ENCODE measurements at regions not wholly inside any gene's neighbourhood (a gene's known extent, or its start where the extent isn't known, plus 50 kb on each side); places are given as distances from the start of the nearest gene placed in this dataset.

GRCh38 chr4:152156442-152156841 is 379.4 kb downstream of the FBXW7 start:
- DNase-seq, result no peak

- DNase-seq, result no peak
These were observed 380.8 kb downstream of the FBXW7 start for GRCh38 chr4:152155070-152155469.

GRCh38 chr4:152154433-152154832 is 381.5 kb downstream of the FBXW7 start:
- DNase-seq, result no peak

GRCh38 chr4:152153476-152154270 is 382.2 kb downstream of the FBXW7 start:
- no peak for DNase-seq

DNA sequence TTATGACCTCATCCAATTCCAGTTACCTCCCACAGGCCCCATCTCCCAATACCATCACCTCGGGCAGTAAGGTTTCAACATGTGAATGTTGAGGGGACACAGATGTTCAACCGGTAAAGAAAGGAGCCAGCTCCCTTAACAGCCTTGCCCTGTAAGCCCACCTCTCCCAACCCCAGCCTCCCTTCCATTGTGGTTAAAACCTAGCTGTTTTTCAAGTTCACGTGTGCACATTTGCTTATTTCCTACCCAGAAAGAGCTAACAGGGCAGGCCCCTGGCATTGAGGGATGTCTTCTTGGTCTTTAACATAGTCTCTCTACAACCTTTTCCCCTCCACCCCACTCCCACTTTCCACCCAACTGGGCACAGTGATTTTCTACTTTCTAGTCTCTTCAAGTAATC is 385.7 kb downstream of the FBXW7 start:
- DNase-seq, result no peak

DNA sequence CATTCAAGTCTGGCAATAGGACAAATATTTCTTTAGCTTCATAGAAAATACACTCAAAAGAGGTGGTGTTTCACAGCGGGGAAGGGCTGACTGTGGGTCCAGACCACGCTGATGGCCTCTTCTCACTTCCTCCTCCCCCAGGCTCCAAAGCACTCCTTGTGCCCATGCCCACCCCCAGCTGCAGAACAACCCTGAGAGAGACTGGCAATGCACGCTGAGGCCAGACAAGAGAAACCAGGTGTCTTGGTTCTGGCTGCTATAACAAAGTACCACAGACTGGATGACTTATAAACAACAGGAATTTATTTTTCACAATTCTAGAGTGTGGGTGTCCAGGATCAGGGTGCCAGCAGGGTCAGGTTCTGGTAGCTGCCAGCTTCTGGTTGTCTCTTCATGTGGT is 386.1 kb downstream of the FBXW7 start:
- no peak for DNase-seq

GRCh38 chr4:152148057-152148456 is 387.2 kb upstream of the GATB start:
- DNase-seq, result no peak

DNA sequence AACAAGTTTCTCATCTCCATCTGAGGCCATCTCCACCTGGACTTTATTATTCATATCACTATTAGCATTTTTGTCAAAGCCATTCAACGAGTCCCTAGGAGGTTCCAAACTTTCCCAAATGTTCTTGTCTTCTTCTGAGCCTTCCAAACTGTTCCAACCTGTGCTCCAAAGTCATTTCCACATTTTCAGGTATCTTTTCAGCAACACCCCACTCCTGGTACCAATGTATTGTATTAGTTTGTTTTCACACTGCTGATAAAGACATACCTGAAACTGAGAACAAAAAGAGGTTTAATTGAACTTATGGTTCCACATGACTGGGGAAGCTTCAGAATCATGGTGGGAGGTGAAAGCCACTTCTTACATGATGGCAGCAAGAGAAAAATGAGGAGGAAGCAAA is 385.4 kb upstream of the GATB start:
- DNase-seq, result no peak

DNA sequence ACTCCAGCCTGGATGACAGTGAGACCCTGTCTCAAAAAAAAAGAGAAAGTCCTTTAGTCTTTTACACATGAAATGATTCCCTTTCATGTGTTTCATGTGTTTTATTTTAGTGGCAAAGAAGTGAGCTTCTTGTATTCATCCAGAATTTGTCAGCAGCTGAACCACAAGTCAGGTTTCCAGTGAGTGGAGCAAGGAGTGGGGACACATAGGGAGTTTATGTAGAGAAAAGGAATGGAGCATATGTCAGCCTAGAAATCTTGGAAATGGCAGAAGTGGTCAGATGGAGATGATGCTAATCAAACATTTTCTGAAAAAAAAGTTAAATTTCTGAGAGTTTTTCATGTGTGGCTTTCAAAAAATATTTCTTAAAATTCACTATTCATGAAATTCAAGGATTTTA is 383.0 kb upstream of the GATB start:
- no peak for DNase-seq

- DNase-seq, result no peak
These were observed 377.6 kb upstream of the GATB start for GRCh38 chr4:152138451-152138850.

DNA sequence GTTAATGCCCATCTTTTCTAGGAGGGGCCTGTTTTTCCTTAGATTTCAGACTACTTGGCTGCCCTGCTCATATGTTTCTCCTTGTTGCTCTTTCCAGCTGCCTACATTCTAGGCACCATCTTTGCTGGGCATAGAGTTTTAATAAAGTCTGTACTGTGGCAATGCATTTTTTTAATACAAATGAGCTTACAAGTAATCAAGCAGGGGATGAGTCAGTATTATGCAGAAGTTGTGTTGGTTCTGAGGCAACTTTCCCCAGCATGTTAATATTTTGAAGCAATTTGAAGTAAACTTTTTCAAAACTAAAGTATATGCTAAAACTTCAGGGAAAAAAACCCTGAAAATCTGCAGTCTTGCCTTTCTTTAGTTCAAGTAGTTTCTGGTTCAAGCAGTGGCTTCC is 372.0 kb upstream of the GATB start:
- no peak for DNase-seq

- no peak for DNase-seq
These were observed 367.5 kb upstream of the GATB start for GRCh38 chr4:152128356-152128755.

DNA sequence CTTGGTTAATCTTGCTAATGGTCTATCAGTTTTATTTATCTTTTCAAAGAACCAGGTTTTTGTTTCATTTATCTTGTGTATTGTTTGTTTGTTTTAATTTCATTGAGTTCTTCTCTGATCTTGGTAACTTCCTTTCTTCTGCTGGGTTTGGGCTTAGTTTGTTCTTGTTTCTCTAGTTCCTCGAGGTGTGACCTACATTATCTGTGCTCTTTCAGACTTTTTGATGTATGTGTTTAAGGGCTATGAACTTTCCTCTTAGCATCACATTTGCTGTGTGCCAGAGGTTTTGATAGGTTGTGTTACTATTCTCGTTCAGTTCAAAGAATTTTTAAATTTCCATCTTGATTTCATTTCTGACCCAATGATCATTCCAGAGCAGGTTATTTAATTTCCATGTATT is 365.4 kb upstream of the GATB start:
- peak in 1 of 2 experiments; percentile 7 for DNase-seq

- DNase-seq, result no peak
These were observed 358.2 kb upstream of the GATB start for GRCh38 chr4:152118819-152119553.

DNA sequence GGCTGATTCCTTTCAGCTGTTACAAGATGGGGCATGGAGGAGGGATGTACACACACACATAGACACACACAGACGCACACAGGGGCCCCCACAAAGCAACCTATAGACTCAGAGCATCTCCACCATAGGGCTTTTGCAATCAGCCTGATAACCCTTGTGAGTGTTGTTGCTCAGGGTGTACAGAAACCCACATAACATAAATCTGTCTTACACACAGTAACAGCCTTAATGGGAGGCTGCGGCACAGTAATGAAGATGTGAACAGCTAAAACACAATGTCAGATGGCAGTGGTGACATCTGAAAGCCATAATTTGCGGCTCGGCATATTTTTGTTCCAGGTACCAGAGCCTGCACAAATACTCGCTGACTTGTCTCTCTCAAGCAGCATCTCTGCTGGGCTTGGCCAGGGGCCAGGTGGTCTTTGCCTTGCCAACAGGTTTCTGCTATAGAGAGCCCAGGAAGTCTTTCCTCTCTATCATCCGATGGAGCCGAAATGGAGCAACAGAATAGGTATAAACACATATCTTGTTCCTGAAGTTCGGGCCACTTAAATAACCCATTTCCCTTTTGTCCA is 357.2 kb upstream of the GATB start:
- no peak for DNase-seq

DNA sequence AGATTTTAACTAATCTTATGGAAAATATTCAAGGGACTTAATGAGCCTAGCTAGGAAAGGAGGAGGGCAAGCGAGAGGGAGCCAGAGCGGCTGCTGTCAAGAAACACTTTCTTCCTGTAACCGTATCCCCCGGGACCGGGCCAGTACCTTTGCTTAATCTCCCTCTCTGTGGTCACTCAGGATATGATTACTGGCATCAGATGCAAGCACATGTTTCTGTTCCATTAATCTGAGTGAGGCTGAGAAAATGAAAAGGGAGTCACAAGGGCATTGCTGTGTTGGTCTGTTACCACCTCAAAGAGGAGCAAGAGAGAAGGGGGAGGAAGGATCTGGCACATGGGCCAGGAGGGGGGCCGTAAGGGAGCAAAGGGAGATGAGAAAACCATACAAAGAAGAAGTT is 356.7 kb upstream of the GATB start:
- no peak for DNase-seq

DNA sequence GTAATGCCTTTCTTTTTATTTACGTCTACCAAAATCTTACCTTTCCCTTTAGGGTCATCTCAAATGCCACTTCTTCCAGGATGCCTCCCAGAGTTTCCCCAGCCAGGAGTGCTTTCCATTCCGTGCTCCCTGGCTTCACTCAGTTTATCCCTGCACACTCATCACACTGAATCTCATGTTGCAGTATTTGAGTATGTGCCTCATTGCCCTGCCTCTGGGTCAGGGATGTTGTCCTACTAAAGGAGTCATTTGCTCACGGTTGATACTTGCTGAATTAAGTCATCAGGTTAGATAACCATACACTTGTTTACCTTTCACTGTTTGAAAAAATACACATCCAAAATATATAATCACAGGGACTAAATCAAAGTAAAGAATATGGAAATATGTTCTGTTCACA is 356.2 kb upstream of the GATB start:
- DNase-seq, result no peak

GRCh38 chr4:152115794-152116193 is 355.0 kb upstream of the GATB start:
- no peak for DNase-seq

DNA sequence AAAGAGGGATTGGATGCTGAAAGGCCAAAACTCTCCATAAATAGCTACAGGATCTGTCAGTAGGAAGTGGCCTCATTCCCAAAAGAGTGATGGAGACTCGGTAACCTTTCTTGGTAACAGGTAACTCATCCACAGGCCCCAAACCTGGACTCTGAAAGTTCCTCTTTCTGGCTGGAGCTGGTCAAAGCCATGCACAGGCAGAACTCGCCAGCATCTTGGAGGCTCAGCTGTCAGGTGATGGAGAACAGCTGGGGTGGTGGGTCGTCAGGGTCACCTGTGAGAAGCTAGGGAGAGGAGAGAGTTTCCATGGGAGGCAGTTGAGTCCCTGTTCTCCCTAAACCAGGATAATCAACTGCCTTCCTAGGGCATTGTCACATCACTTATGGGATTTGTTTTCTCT is 354.3 kb upstream of the GATB start:
- DNase-seq, result no peak

DNA sequence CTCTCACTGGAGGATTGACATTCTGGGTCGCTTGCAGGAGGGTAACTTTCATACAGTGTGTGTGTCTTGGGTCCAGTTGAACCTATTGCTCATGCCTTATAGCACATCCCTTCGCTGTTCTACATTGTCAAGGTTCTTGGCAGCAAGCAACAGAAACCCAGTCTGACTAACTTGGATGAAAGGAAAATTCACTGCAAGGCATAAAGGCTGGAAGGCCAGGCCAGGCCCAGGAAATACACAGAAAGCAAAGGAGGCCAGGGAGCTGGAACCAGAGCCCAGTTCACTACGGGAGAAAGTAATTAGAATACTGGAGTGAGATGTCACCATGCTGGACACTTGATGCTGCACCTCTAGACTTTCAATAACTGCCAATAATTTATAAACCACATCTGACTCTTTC is 353.8 kb upstream of the GATB start:
- no peak for DNase-seq

DNA sequence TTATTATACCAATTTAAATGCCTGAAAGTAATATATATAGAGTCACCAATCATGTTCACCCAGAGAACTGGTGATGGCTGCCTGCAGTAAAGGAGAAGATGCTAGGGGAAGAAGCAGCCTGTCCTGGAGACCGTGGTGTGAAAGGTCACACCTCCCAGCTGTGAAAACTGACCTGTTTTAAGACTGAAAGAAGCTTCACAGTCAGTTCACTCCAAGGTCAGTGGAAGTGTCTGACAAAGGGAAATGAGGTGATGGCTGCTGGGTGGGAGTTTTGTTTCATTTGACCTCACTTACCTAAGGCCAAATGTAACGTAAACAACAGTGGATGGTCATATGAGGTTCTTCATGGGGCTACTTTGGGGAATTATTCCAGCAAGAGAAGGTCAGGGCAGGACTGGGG is 352.1 kb upstream of the GATB start:
- no peak for DNase-seq

DNA sequence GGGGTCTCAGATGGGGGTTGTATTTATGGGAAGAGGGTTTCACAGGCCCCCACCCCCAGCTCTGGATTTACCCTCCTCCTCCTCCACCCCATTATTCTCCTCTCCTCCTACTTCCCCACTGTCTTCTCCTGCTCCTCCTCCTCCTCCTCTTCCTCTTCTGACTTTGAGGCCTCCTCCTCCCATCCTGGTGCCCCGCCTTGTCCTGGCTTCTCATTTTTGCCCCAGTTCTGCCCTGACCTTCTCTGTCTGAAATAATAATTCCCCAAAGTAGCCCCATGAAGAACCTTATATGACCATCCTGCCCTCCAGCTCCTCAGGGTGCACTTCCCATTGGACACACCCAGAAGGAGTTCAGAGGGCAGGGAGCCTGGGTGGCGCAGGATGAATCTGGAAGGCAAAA is 351.4 kb upstream of the GATB start:
- DNase-seq, result no peak

DNA sequence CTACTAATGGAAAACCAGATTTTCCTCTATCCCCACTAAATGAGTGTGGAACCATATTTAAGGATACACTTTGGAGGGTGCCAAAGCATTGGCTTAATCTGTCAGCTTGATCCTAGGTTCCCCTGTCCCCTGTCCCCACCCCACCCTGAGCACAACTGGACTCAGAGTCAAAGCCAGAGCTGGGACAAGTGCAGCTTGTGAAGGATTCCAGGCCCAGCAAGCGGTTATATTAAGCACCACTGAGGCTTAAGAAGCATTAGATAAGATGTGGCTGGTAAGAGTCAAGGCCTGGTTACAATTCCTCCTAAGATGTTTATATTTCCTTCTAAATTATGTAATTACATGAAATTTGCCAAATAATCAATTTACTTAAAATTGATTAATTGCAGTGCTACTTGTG is 350.0 kb upstream of the GATB start:
- no peak for DNase-seq
